ENCODE measurements at regions not wholly inside any gene's neighbourhood (a gene's known extent, or its start where the extent isn't known, plus 50 kb on each side); places are given as distances from the start of the nearest gene placed in this dataset.
"Not testable (repeated sequence)": the region's sequence is repeated elsewhere in the genome, so short reads cannot be mapped to it uniquely, and the experiment has no call there.

- DNase-seq = not testable (repeated sequence)
Observed at GRCh38 chr16:29310243-29310642, 96.3 kb downstream of the NPIPB11 start.

GRCh38 chr16:29309601-29310000, 96.9 kb downstream of the NPIPB11 start:
- not testable (repeated sequence) for DNase-seq

GRCh38 chr16:29308644-29309546, 97.6 kb downstream of the NPIPB11 start:
- no peak for DNase-seq

- no peak for DNase-seq
Observed at GRCh38 chr16:29307598-29308507, 98.7 kb downstream of the NPIPB11 start.

- no peak for DNase-seq
Observed at GRCh38 chr16:29306943-29307597, 99.4 kb downstream of the NPIPB11 start.

GRCh38 chr16:29306201-29306600, 100.3 kb downstream of the NPIPB11 start:
- no peak for DNase-seq

GRCh38 chr16:29305018-29305417, 101.5 kb downstream of the NPIPB11 start:
- DNase-seq = not testable (repeated sequence)

GRCh38 chr16:29304251-29304650, 102.3 kb downstream of the NPIPB11 start:
- DNase-seq = no peak

GRCh38 chr16:29303520-29303919, 103.0 kb downstream of the NPIPB11 start:
- DNase-seq = no peak

GRCh38 chr16:29302976-29303375, 103.5 kb downstream of the NPIPB11 start:
- no peak for DNase-seq

- DNase-seq = not testable (repeated sequence)
Observed at GRCh38 chr16:29302433-29302832, 104.1 kb downstream of the NPIPB11 start.

GRCh38 chr16:29301662-29302285, 104.7 kb downstream of the NPIPB11 start:
- DNase-seq = not testable (repeated sequence)

GRCh38 chr16:29300541-29301535, 105.7 kb downstream of the NPIPB11 start:
- not testable (repeated sequence) for DNase-seq

- DNase-seq = not testable (repeated sequence)
Observed at GRCh38 chr16:29300030-29300491, 106.5 kb downstream of the NPIPB11 start.

- DNase-seq = not testable (repeated sequence)
Observed at GRCh38 chr16:29298997-29299396, 107.5 kb downstream of the NPIPB11 start.

GRCh38 chr16:29298307-29298706, 108.2 kb downstream of the NPIPB11 start:
- DNase-seq = not testable (repeated sequence)

- not testable (repeated sequence) for DNase-seq
Observed at GRCh38 chr16:29297809-29298177, 108.7 kb downstream of the NPIPB11 start.

GRCh38 chr16:29297144-29297808, 109.2 kb downstream of the NPIPB11 start:
- DNase-seq = not testable (repeated sequence)

- DNase-seq = not testable (repeated sequence)
Observed at GRCh38 chr16:29296176-29296575, 110.3 kb downstream of the NPIPB11 start.

All from right kidney (tissue), 1 donor.